ENCODE measurements at regions not wholly inside any gene's neighbourhood (a gene's known extent, or its start where the extent isn't known, plus 50 kb on each side); places are given as distances from the start of the nearest gene placed in this dataset.

- TF ChIP-seq, protein P1, sequence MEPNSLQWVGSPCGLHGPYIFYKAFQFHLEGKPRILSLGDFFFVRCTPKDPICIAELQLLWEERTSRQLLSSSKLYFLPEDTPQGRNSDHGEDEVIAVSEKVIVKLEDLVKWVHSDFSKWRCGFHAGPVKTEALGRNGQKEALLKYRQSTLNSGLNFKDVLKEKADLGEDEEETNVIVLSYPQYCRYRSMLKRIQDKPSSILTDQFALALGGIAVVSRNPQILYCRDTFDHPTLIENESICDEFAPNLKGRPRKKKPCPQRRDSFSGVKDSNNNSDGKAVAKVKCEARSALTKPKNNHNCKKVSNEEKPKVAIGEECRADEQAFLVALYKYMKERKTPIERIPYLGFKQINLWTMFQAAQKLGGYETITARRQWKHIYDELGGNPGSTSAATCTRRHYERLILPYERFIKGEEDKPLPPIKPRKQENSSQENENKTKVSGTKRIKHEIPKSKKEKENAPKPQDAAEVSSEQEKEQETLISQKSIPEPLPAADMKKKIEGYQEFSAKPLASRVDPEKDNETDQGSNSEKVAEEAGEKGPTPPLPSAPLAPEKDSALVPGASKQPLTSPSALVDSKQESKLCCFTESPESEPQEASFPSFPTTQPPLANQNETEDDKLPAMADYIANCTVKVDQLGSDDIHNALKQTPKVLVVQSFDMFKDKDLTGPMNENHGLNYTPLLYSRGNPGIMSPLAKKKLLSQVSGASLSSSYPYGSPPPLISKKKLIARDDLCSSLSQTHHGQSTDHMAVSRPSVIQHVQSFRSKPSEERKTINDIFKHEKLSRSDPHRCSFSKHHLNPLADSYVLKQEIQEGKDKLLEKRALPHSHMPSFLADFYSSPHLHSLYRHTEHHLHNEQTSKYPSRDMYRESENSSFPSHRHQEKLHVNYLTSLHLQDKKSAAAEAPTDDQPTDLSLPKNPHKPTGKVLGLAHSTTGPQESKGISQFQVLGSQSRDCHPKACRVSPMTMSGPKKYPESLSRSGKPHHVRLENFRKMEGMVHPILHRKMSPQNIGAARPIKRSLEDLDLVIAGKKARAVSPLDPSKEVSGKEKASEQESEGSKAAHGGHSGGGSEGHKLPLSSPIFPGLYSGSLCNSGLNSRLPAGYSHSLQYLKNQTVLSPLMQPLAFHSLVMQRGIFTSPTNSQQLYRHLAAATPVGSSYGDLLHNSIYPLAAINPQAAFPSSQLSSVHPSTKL (CRISPR knock-in tag; IDR thresholded peaks at IDR 0.05) = peak; percentile 40; the same call in 1 of the 2 replicates
- peak; percentile 36; the same call in 1 of the 2 replicates for TF ChIP-seq PHF21A (CRISPR knock-in tag; IDR thresholded peaks at IDR 0.05)
- TF ChIP-seq ZNF609 (CRISPR knock-in tag; IDR thresholded peaks at IDR 0.05; ENCODE audit: borderline replicate concordance) = peak; percentile 27; the same call in 1 of the 2 replicates
- no peak for TF ChIP-seq SNAI1 (CRISPR knock-in tag; IDR thresholded peaks at IDR 0.05; ENCODE audit: borderline replicate concordance)
- TF ChIP-seq, protein P2, sequence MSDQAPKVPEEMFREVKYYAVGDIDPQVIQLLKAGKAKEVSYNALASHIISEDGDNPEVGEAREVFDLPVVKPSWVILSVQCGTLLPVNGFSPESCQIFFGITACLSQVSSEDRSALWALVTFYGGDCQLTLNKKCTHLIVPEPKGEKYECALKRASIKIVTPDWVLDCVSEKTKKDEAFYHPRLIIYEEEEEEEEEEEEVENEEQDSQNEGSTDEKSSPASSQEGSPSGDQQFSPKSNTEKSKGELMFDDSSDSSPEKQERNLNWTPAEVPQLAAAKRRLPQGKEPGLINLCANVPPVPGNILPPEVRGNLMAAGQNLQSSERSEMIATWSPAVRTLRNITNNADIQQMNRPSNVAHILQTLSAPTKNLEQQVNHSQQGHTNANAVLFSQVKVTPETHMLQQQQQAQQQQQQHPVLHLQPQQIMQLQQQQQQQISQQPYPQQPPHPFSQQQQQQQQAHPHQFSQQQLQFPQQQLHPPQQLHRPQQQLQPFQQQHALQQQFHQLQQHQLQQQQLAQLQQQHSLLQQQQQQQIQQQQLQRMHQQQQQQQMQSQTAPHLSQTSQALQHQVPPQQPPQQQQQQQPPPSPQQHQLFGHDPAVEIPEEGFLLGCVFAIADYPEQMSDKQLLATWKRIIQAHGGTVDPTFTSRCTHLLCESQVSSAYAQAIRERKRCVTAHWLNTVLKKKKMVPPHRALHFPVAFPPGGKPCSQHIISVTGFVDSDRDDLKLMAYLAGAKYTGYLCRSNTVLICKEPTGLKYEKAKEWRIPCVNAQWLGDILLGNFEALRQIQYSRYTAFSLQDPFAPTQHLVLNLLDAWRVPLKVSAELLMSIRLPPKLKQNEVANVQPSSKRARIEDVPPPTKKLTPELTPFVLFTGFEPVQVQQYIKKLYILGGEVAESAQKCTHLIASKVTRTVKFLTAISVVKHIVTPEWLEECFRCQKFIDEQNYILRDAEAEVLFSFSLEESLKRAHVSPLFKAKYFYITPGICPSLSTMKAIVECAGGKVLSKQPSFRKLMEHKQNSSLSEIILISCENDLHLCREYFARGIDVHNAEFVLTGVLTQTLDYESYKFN (CRISPR knock-in tag; conservative IDR thresholded peaks at IDR 0.05) = 0 out of 2 replicates have a peak, but pooled peaks have one; percentile 19
- peak in 1 of 2 experiments; percentile 68; a peak in 2 of 4 replicates for TF ChIP-seq EP300 (IDR thresholded peaks at IDR 0.05; ENCODE audit: low read depth in 2 of 2, low read length in 2 of 2)
- no peak for TF ChIP-seq EP300 (CRISPR knock-in tag; IDR thresholded peaks at IDR 0.05; ENCODE audit: borderline replicate concordance)
- TF ChIP-seq GATAD2A (CRISPR knock-in tag; IDR thresholded peaks at IDR 0.05) = 0 out of 2 replicates have a peak, but pooled peaks have one; percentile 28
- TF ChIP-seq RFX1 (IDR thresholded peaks at IDR 0.05) = no peak
- TF ChIP-seq ISL2 (CRISPR knock-in tag; IDR thresholded peaks at IDR 0.05) = peak; percentile 33; the same call in 1 of the 2 replicates
- TF ChIP-seq FOXP1 (IDR thresholded peaks at IDR 0.05) = no peak
- peak; percentile 12; the same call in 1 of the 2 replicates for TF ChIP-seq FOXP1 (CRISPR knock-in tag; IDR thresholded peaks at IDR 0.05)
- TF ChIP-seq TCF7 (IDR thresholded peaks at IDR 0.05; ENCODE audit: low read depth) = peak; percentile 48; the same call in 1 of the 2 replicates
- TF ChIP-seq BCL6 (CRISPR knock-in tag; IDR thresholded peaks at IDR 0.05) = peak; percentile 63
- peak; percentile 62; the same call in 1 of the 2 replicates for TF ChIP-seq NCOA2 (CRISPR knock-in tag; IDR thresholded peaks at IDR 0.05)
- TF ChIP-seq ZNF550 (CRISPR knock-in tag; IDR thresholded peaks at IDR 0.05; ENCODE audit: borderline replicate concordance) = no peak
- no peak for TF ChIP-seq GTF2F1 (IDR thresholded peaks at IDR 0.05; ENCODE audit: low read length)
Observed at GRCh38 chr5:124285733-124286132, 460.7 kb downstream of the ZNF608 start (continued).
